MCF 10A (cell line): ENCODE measurements at regions not wholly inside any gene's neighbourhood (a gene's known extent, or its start where the extent isn't known, plus 50 kb on each side); places are given as distances from the start of the nearest gene placed in this dataset.

Source experiments
- BruUV-seq: library from RNA; stranded (reverse); fragments of 400-500 nt; replicated peaks from 2 replicates; lab custom pipeline; 2021; lab: Mats Ljungman, UMichigan
- CTCF ChIA-PET: fragments of 300-600 bp; sonication (Branson Sonifier 250); formaldehyde crosslinking; extraction: SDS; loops from one replicate; lab custom pipeline; 2021; ENCODE audit warnings: antibody characterized with exemption, inconsistent platforms; lab: Yijun Ruan, JAX
- POLR2A ChIA-PET: fragments of 300-600, 350-650 bp; sonication (Branson Sonifier 250); formaldehyde crosslinking; extraction: SDS; loops from one replicate; lab custom pipeline; 2020; ENCODE audit warnings: antibody characterized with exemption, inconsistent platforms; lab: Yijun Ruan, JAX
- DNase-seq: peaks from one replicate; pipeline ENCODE4 v3.0.0-alpha.2; 2018; ENCODE audit not compliant: unreplicated experiment
- H3K27ac Mint-ChIP-seq: one replicate; pipeline ENCODE4 v1.8.0; 2022; ENCODE audit warnings: mild to moderate bottlenecking, low read depth, mixed read lengths; ENCODE audit not compliant: unreplicated experiment
- H3K27me3 Mint-ChIP-seq: one replicate; pipeline ENCODE4 v1.8.0; 2022; ENCODE audit warnings: mixed read lengths; ENCODE audit not compliant: insufficient read depth, unreplicated experiment
- H3K36me3 Mint-ChIP-seq: one replicate; pipeline ENCODE4 v1.8.0; 2022; ENCODE audit warnings: mild to moderate bottlenecking, moderate library complexity, mixed read lengths; ENCODE audit not compliant: insufficient read depth, unreplicated experiment
- H3K4me1 Mint-ChIP-seq: one replicate; pipeline ENCODE4 v1.8.0; 2022; ENCODE audit warnings: mixed read lengths; ENCODE audit not compliant: insufficient read depth, unreplicated experiment
- H3K4me3 Mint-ChIP-seq: one replicate; pipeline ENCODE4 v1.8.0; 2022; ENCODE audit warnings: mild to moderate bottlenecking, moderate library complexity, mixed read lengths; ENCODE audit not compliant: unreplicated experiment
- H3K9me3 Mint-ChIP-seq: one replicate; pipeline ENCODE4 v1.8.0; 2022; ENCODE audit warnings: mixed read lengths; ENCODE audit not compliant: unreplicated experiment
- CTCF ChIP-seq: fragments of 200-600 bp; IDR thresholded peaks from one replicate; pipeline ENCODE4 v1.8.0; 2022; ENCODE audit warnings: antibody characterized with exemption, mild to moderate bottlenecking; ENCODE audit not compliant: unreplicated experiment
- intact Hi-C: fragments of 100-400 bp; cut with micrococcal nuclease; formaldehyde crosslinking; loops from 2 replicates; pipeline ENCODE4 v1.14.1; 2022

- H3K27me3 Mint-ChIP-seq: no peaks in the 10 kb centered on the region
- no peak overlapping the region for H3K27ac Mint-ChIP-seq
- POLR2A ChIA-PET: no interaction called here
- H3K4me1 Mint-ChIP-seq: no peaks in the 10 kb centered on the region
- no peaks in the 10 kb centered on the region for H3K9me3 Mint-ChIP-seq
- no peak for TF ChIP-seq CTCF
- CTCF ChIA-PET: interaction anchor here (0.6 kb wide), 1 partner anchor 173 kb away, joined by 5 read pairs; no protein-coding TSS in a partner anchor
- no peaks in the 10 kb centered on the region for H3K36me3 Mint-ChIP-seq
- no TSS peak for BruUV-seq
- H3K4me3 Mint-ChIP-seq: no peak overlapping the region
- intact Hi-C loops: no loop called here
- no peak for DNase-seq
Observed at GRCh38 chr6:113551168-113551567, 306.0 kb upstream of the MARCKS start.

- intact Hi-C loops: no loop called here
- no peak for DNase-seq
- TF ChIP-seq CTCF: no peak
- Mint-ChIP-seq H3K27ac (no peak overlapping the region), H3K27me3 (no peaks in the 10 kb centered on the region), H3K9me3 (no peaks in the 10 kb centered on the region), H3K4me3 (no peak overlapping the region), H3K36me3 (no peaks in the 10 kb centered on the region), H3K4me1 (peaks cover 5% of the 10 kb centered on the region)
- CTCF ChIA-PET: no interaction called here
- POLR2A ChIA-PET: no interaction called here
- BruUV-seq: no TSS peak
Observed at GRCh38 chr6:113556775-113557174, 300.4 kb upstream of the MARCKS start.

GRCh38 chr6:113558431-113558830 is 298.7 kb upstream of the MARCKS start:
- ChIA-PET POLR2A (interaction anchor here (0.6 kb wide), 1 partner anchor 242 kb away, joined by 3 read pairs; no protein-coding TSS in a partner anchor), CTCF (interaction anchor here (0.6 to 0.7 kb wide), 2 partner anchors 133 to 298 kb away, joined by 3 to 7 read pairs; no protein-coding TSS in a partner anchor)
- Mint-ChIP-seq H3K4me1 (peaks cover 5% of the 10 kb centered on the region), H3K9me3 (no peaks in the 10 kb centered on the region), H3K4me3 (no peak overlapping the region), H3K36me3 (no peaks in the 10 kb centered on the region), H3K27me3 (no peaks in the 10 kb centered on the region), H3K27ac (no peak overlapping the region)
- BruUV-seq: no TSS peak
- no peak for DNase-seq
- TF ChIP-seq CTCF: no peak
- intact Hi-C loops: no loop called here

GRCh38 chr6:113558966-113559365 is 298.2 kb upstream of the MARCKS start:
- H3K4me1 Mint-ChIP-seq: peaks cover 5% of the 10 kb centered on the region
- intact Hi-C loops: no loop called here
- no peaks in the 10 kb centered on the region for H3K27me3 Mint-ChIP-seq
- no peak for DNase-seq
- no peak for TF ChIP-seq CTCF
- no peak overlapping the region for H3K4me3 Mint-ChIP-seq
- H3K27ac Mint-ChIP-seq: no peak overlapping the region
- H3K36me3 Mint-ChIP-seq: no peaks in the 10 kb centered on the region
- no peaks in the 10 kb centered on the region for H3K9me3 Mint-ChIP-seq
- BruUV-seq: no TSS peak
- CTCF ChIA-PET: interaction anchor here (0.6 to 0.7 kb wide), 2 partner anchors 133 to 299 kb away, joined by 3 to 7 read pairs; no protein-coding TSS in a partner anchor
- POLR2A ChIA-PET: interaction anchor here (0.8 kb wide), 1 partner anchor 77 kb away, joined by 3 read pairs; no protein-coding TSS in a partner anchor
